GM23338 (cell line): ENCODE measurements at regions not wholly inside any gene's neighbourhood (a gene's known extent, or its start where the extent isn't known, plus 50 kb on each side); places are given as distances from the start of the nearest gene placed in this dataset.

ENCODE experiments used
- ATAC-seq: fragments of 200-7000 bp; cut with Tn5 transposase; 3 replicates; pipeline ENCODE4 v1.9.1; 2020
- DNase-seq: peaks from one replicate; pipeline ENCODE4 v3.0.0-alpha.2; 2015; ENCODE audit warnings: low spot score
- H2AFZ ChIP-seq: fragments of 200-600 bp; sonication (generic); 2 replicates; pipeline ENCODE4 v1.8.0; 2016; ENCODE audit warnings: antibody characterized with exemption, mild to moderate bottlenecking, moderate library complexity
- H3F3A ChIP-seq: fragments of 200-600 bp; sonication (generic); replicated peaks from 2 replicates; pipeline ENCODE4 v1.8.0; 2017; ENCODE audit warnings: antibody characterized with exemption, mixed run types, low read depth
- H3K27ac ChIP-seq: fragments of 200-600 bp; sonication (generic); 2 replicates; pipeline ENCODE4 v1.6.1; 2016; ENCODE audit warnings: low read depth
- H3K27me3 ChIP-seq: fragments of 200-600 bp; sonication (generic); 2 replicates; pipeline ENCODE4 v1.8.0; 2016; ENCODE audit warnings: mild to moderate bottlenecking, mixed run types, moderate library complexity; ENCODE audit not compliant: insufficient read depth
- H3K36me3 ChIP-seq: fragments of 200-600 bp; sonication (generic); 2 replicates; pipeline ENCODE4 v1.8.0; 2016; ENCODE audit warnings: mild to moderate bottlenecking; ENCODE audit not compliant: insufficient read depth
- H3K4me1 ChIP-seq: fragments of 200-600 bp; sonication (generic); 2 replicates; pipeline ENCODE4 v1.8.0; 2016; ENCODE audit warnings: mild to moderate bottlenecking, moderate library complexity; ENCODE audit not compliant: insufficient read depth
- H3K4me2 ChIP-seq: fragments of 200-600 bp; sonication (generic); 2 replicates; pipeline ENCODE4 v1.7.1; 2017; ENCODE audit warnings: mixed run types
- H3K4me3 ChIP-seq: fragments of 200-600 bp; sonication (generic); 2 replicates; pipeline ENCODE4 v1.6.1; 2016; ENCODE audit warnings: mixed run types
- H3K79me2 ChIP-seq: fragments of 200-600 bp; sonication (generic); replicated peaks from 2 replicates; pipeline ENCODE4 v1.8.0; 2017; ENCODE audit warnings: mild to moderate bottlenecking; ENCODE audit not compliant: insufficient read depth
- H3K9me2 ChIP-seq: fragments of 200-600 bp; sonication (generic); 2 replicates; pipeline ENCODE4 v1.8.0; 2017; ENCODE audit not compliant: insufficient read depth
- H4K20me1 ChIP-seq: fragments of 200-600 bp; sonication (generic); replicated peaks from 2 replicates; pipeline ENCODE4 v1.8.0; 2017; ENCODE audit warnings: mild to moderate bottlenecking; ENCODE audit not compliant: insufficient read depth
- H3K27ac Mint-ChIP-seq: 2 replicates; pipeline ENCODE4 v1.8.0; 2020; ENCODE audit warnings: inconsistent platforms, mild to moderate bottlenecking, moderate library complexity, mixed read lengths
- H3K27me3 Mint-ChIP-seq: 3 replicates; pipeline ENCODE4 v1.8.0; 2022; ENCODE audit warnings: low read depth, mild to moderate bottlenecking, moderate library complexity, mixed read lengths, inconsistent platforms; ENCODE audit not compliant: insufficient read depth, poor library complexity
- H3K36me3 Mint-ChIP-seq: 3 replicates; pipeline ENCODE4 v1.8.0; 2021; ENCODE audit warnings: low read depth, mild to moderate bottlenecking, inconsistent platforms, moderate library complexity, mixed read lengths
- H3K4me1 Mint-ChIP-seq: 3 replicates; pipeline ENCODE4 v1.8.0; 2020; ENCODE audit warnings: mild to moderate bottlenecking, inconsistent platforms, mixed read lengths
- H3K4me3 Mint-ChIP-seq: 3 replicates; pipeline ENCODE4 v1.8.0; 2021; ENCODE audit warnings: moderate library complexity, mild to moderate bottlenecking, inconsistent platforms, mixed read lengths
- H3K9me3 Mint-ChIP-seq: 3 replicates; pipeline ENCODE4 v1.8.0; 2020; ENCODE audit warnings: moderate library complexity, mild to moderate bottlenecking, inconsistent platforms, mixed read lengths
- CREB1 ChIP-seq: fragments of 250-450 bp; sonication (Bioruptor Pico); IDR thresholded peaks from 2 replicates; pipeline ENCODE4 v1.5.0; 2020; ENCODE audit warnings: low read depth, mild to moderate bottlenecking, moderate library complexity
- CTCF ChIP-seq, 2 experiments: fragments of 200-600 bp in 1 of 2; sonication (generic) in 1 of 2; conservative IDR thresholded peaks; 2 replicates each; pipeline versions ENCODE4 v1.5.1 to v1.6.1; 2016 to 2017; ENCODE audit warnings: antibody characterized with exemption in 2 of 2, low read depth in 2 of 2, mild to moderate bottlenecking in 2 of 2, moderate library complexity in 1 of 2
- EZH2phosphoT487 ChIP-seq: fragments of 200-600 bp; sonication (generic); IDR thresholded peaks from one replicate; pipeline ENCODE4 v1.8.1; 2018; ENCODE audit warnings: antibody characterized with exemption; ENCODE audit not compliant: unreplicated experiment
- JUNB ChIP-seq: IDR thresholded peaks from one replicate; pipeline ENCODE4 v1.6.1; 2016; ENCODE audit warnings: antibody characterized with exemption; ENCODE audit not compliant: unreplicated experiment
- NANOG ChIP-seq: IDR thresholded peaks from 2 replicates; pipeline ENCODE4 v1.6.1; 2016; ENCODE audit warnings: antibody characterized with exemption, borderline replicate concordance
- POLR2AphosphoS5 ChIP-seq: IDR thresholded peaks from 2 replicates; pipeline ENCODE4 v1.6.1; 2016; ENCODE audit warnings: antibody characterized with exemption, low read depth
- REST ChIP-seq: IDR thresholded peaks from one replicate; pipeline ENCODE4 v1.6.1; 2018; ENCODE audit warnings: antibody characterized with exemption; ENCODE audit not compliant: unreplicated experiment
- ZNF114 ChIP-seq: fragments of 250-450 bp; sonication (Bioruptor Pico); IDR thresholded peaks from 2 replicates; pipeline ENCODE4 v1.5.0; 2020; ENCODE audit warnings: mild to moderate bottlenecking, moderate library complexity
- ZNF331 ChIP-seq: fragments of 250-450 bp; sonication (Bioruptor Pico); IDR thresholded peaks from 2 replicates; pipeline ENCODE4 v1.5.0; 2020; ENCODE audit warnings: low read depth, mild to moderate bottlenecking, moderate library complexity
- ZNF462 ChIP-seq: fragments of 250-450 bp; sonication (Bioruptor Pico); IDR thresholded peaks from 2 replicates; pipeline ENCODE4 v1.5.0; 2020; ENCODE audit warnings: mild to moderate bottlenecking, moderate library complexity

GRCh38 chr1:212513586-212513985 is 80.9 kb downstream of the NENF start:
- no peaks in the 10 kb centered on the region for H3K9me3 Mint-ChIP-seq
- H3K36me3 ChIP-seq: no peaks in the 10 kb centered on the region
- no peaks in the 10 kb centered on the region for H3K79me2 ChIP-seq
- H3K27me3 Mint-ChIP-seq: peaks cover 28% of the 10 kb centered on the region
- H3K27ac Mint-ChIP-seq: no peak overlapping the region
- H2AFZ ChIP-seq: no peak overlapping the region
- H3K36me3 Mint-ChIP-seq: no peaks in the 10 kb centered on the region
- no peak overlapping the region for H3K27ac ChIP-seq
- DNase-seq (no peak), ATAC-seq (no peak)
- H3K27me3 ChIP-seq: peaks cover 52% of the 10 kb centered on the region
- H4K20me1 ChIP-seq: no peaks in the 10 kb centered on the region
- H3K4me3 Mint-ChIP-seq: no peak overlapping the region
- H3K4me3 ChIP-seq: no peak overlapping the region
- no peak overlapping the region for H3K4me2 ChIP-seq
- H3K4me1 Mint-ChIP-seq: peaks cover 15% of the 10 kb centered on the region
- peaks cover 4% of the 10 kb centered on the region; the same call in 1 of the 2 replicates for H3K4me1 ChIP-seq
- H3K9me2 ChIP-seq: no peaks in the 10 kb centered on the region
- 0 out of 2 replicates have a peak, but pooled peaks cover 3% of the 10 kb centered on the region for H3F3A ChIP-seq
- TF ChIP-seq REST (no peak), ZNF331 (no peak), EZH2phosphoT487 (no peak), POLR2AphosphoS5 (no peak), CTCF (conservative IDR thresholded peaks at IDR 0.05; ENCODE audit: low read depth in 2 of 2) (no peak), CREB1 (CRISPR knock-in tag) (no peak), ZNF114 (CRISPR knock-in tag) (no peak), NANOG (no peak), JUNB (no peak), ZNF462 (no peak)
